BE2C (cell line): ENCODE measurements at regions not wholly inside any gene's neighbourhood (a gene's known extent, or its start where the extent isn't known, plus 50 kb on each side); places are given as distances from the start of the nearest gene placed in this dataset.

Source experiments
- DNase-seq: peaks from one replicate; pipeline ENCODE4 v3.0.0-alpha.2; 2020
- H3K27me3 ChIP-seq: fragments of 250-450 bp; sonication (Bioruptor Pico); 2 replicates; pipeline ENCODE4 v1.5.1; 2020; ENCODE audit warnings: mild to moderate bottlenecking
- H3K36me3 ChIP-seq: fragments of 250-450 bp; sonication (Bioruptor Pico); 2 replicates; pipeline ENCODE4 v1.5.1; 2020; ENCODE audit warnings: mild to moderate bottlenecking
- H3K4me1 ChIP-seq: fragments of 250-450 bp; sonication (Bioruptor Pico); 2 replicates; pipeline ENCODE4 v1.5.1; 2020
- H3K4me3 ChIP-seq: 2 replicates; pipeline ENCODE4 v1.5.1; 2011; ENCODE audit warnings: low read depth, low read length
- H3K9me3 ChIP-seq: fragments of 250-450 bp; sonication (Bioruptor Pico); 2 replicates; pipeline ENCODE4 v1.5.1; 2020
- CTCF ChIP-seq: IDR thresholded peaks from 2 replicates; pipeline ENCODE4 v1.5.1; 2012; ENCODE audit warnings: mild to moderate bottlenecking, low read depth, low read length

GRCh38 chr2:66322506-66323260, 112.2 kb upstream of the MEIS1 start:
- no peak for TF ChIP-seq CTCF
- H3K36me3 ChIP-seq, result no peaks in the 10 kb centered on the region
- DNase-seq, result no peak
- no peaks in the 10 kb centered on the region for H3K27me3 ChIP-seq
- H3K9me3 ChIP-seq, result no peaks in the 10 kb centered on the region
- no peaks in the 10 kb centered on the region for H3K4me1 ChIP-seq
- no peak overlapping the region for H3K4me3 ChIP-seq

GRCh38 chr2:66318009-66318561, 116.8 kb upstream of the MEIS1 start:
- DNase-seq, result no peak
- Histone ChIP-seq H3K4me3 (no peak overlapping the region), H3K9me3 (no peaks in the 10 kb centered on the region), H3K27me3 (no peaks in the 10 kb centered on the region), H3K4me1 (no peaks in the 10 kb centered on the region), H3K36me3 (no peaks in the 10 kb centered on the region)
- no peak for TF ChIP-seq CTCF

- no peaks in the 10 kb centered on the region for H3K4me1 ChIP-seq
- no peak for DNase-seq
- no peaks in the 10 kb centered on the region for H3K9me3 ChIP-seq
- H3K27me3 ChIP-seq, result no peaks in the 10 kb centered on the region
- no peaks in the 10 kb centered on the region for H3K36me3 ChIP-seq
- no peak overlapping the region for H3K4me3 ChIP-seq
- no peak for TF ChIP-seq CTCF
These were observed 117.5 kb upstream of the MEIS1 start for GRCh38 chr2:66317268-66317890.

- H3K27me3 ChIP-seq, result no peaks in the 10 kb centered on the region
- H3K36me3 ChIP-seq, result no peaks in the 10 kb centered on the region
- TF ChIP-seq CTCF, result no peak
- H3K9me3 ChIP-seq, result no peaks in the 10 kb centered on the region
- no peak overlapping the region for H3K4me3 ChIP-seq
- no peaks in the 10 kb centered on the region for H3K4me1 ChIP-seq
- no peak for DNase-seq
These were observed 128.4 kb upstream of the MEIS1 start for GRCh38 chr2:66306483-66306882.

- Histone ChIP-seq H3K9me3 (no peaks in the 10 kb centered on the region), H3K36me3 (no peaks in the 10 kb centered on the region), H3K4me3 (no peak overlapping the region), H3K4me1 (no peaks in the 10 kb centered on the region), H3K27me3 (no peaks in the 10 kb centered on the region)
- no peak for TF ChIP-seq CTCF
- no peak for DNase-seq
These were observed 129.2 kb upstream of the MEIS1 start for GRCh38 chr2:66305718-66306117.

GRCh38 chr2:66303471-66303870, 131.5 kb upstream of the MEIS1 start:
- no peaks in the 10 kb centered on the region for H3K27me3 ChIP-seq
- no peak for TF ChIP-seq CTCF
- H3K4me3 ChIP-seq, result no peak overlapping the region

More at GRCh38 chr2:66303471-66303870, 131.5 kb upstream of the MEIS1 start:
- no peaks in the 10 kb centered on the region for H3K36me3 ChIP-seq
- H3K4me1 ChIP-seq, result no peaks in the 10 kb centered on the region
- no peaks in the 10 kb centered on the region for H3K9me3 ChIP-seq
- no peak for DNase-seq
